Heart right ventricle (tissue), 16 donors: ENCODE measurements at regions not wholly inside any gene's neighbourhood (a gene's known extent, or its start where the extent isn't known, plus 50 kb on each side); places are given as distances from the start of the nearest gene placed in this dataset.

Experiments
- ATAC-seq, 8 donors: fragments of 200-7000 bp; cut with Tn5 transposase; one replicate each; pipeline ENCODE4 v1.9.1; 2020; ENCODE audit warnings: mild to moderate bottlenecking in 8 of 8, moderate library complexity in 8 of 8, moderate number of reproducible peaks in 1 of 8
- DNase-seq, 2 donors: peaks; one replicate each; pipeline ENCODE4 v3.0.0-alpha.2; 2020
- H3K27ac ChIP-seq, 10 donors: fragments of 200-600 bp; sonication (generic) in 2 of 10; one replicate each; pipeline versions ENCODE4 v1.5.0 to v1.8.0; 2020 to 2022; ENCODE audit warnings: mild to moderate bottlenecking in 3 of 10
- H3K27me3 ChIP-seq, 7 donors: fragments of 200-600 bp; one replicate each; pipeline ENCODE4 v1.8.0; 2021 to 2022; ENCODE audit warnings: mild to moderate bottlenecking in 2 of 7
- H3K36me3 ChIP-seq, 9 donors: fragments of 200-600 bp; sonication (generic) in 1 of 9; one replicate each; pipeline versions ENCODE4 v1.5.0 to v1.8.0; 2020 to 2022; ENCODE audit warnings: mild to moderate bottlenecking in 2 of 9
- H3K4me1 ChIP-seq, 9 donors: fragments of 200-600 bp; sonication (generic) in 1 of 9; one replicate each; pipeline versions ENCODE4 v1.5.0 to v1.8.0; 2020 to 2022; ENCODE audit warnings: mild to moderate bottlenecking in 4 of 9
- H3K4me3 ChIP-seq, 10 donors: fragments of 200-600 bp; sonication (generic) in 2 of 10; one replicate each; pipeline versions ENCODE4 v1.5.0 to v1.8.0; 2020 to 2022; ENCODE audit warnings: mild to moderate bottlenecking in 7 of 10, moderate library complexity in 2 of 10
- H3K9me3 ChIP-seq, 11 donors: fragments of 200-600 bp in 10 of 11; sonication (generic) in 2 of 11; one replicate each; pipeline versions ENCODE4 v1.5.0 to v1.8.0; 2013 to 2022; ENCODE audit warnings: mild to moderate bottlenecking in 2 of 11, control low read depth in 1 of 11, moderate library complexity in 1 of 11
- WGBS, 2 donors: extraction: QIAGEN DNeasy Blood & Tissue Kit; methylation state at CpG; one replicate each; pipeline ENCODE4 v1.1.7; 2013; ENCODE audit warnings: inconsistent platforms in 1 of 2; 5-methylcytosine and 5-hydroxymethylcytosine counted together
- intact Hi-C, 10 donors: fragments of 100-400 bp; cut with DNase I; formaldehyde crosslinking; loops; one replicate each; pipeline versions ENCODE4 v1.11.1 to v1.14.2; 2022
- TF ChIP-seq, protein P1 (sequence below), 9 donors: fragments of 200-600 bp; sonication (generic) in 2 of 9; IDR thresholded peaks; one replicate each; pipeline versions ENCODE4 v1.5.0 to v1.8.0; 2021 to 2022; ENCODE audit warnings: antibody characterized with exemption in 9 of 9, mild to moderate bottlenecking in 5 of 9, moderate library complexity in 1 of 9
- donor health status: Arrhythmogenic right ventricular cardiomyopathy.
- donor health status: ischemic (EF 13 %, LVEDD 7.1; RV severe dilation, severe dysfunction).
- donor health status: healthy with polysubstance abuse.
- donor health status: DM: no; HTN: yes; CAD: no.
- donor health status: DM: no; HTN: no; CAD: no.
- donor health status: ischemic (EF 25% LVEDD 6.9; RV normal size, moderate dysfunction).
- donor health status: ischemic (EF 25% LVEDD 5.7; RV mildly dilated, moderate dysfunction).
- donor health status: healthy.
- donor health status: DM: yes; HTN: yes; CAD: no.
- donor health status: Ischemic cardiomyopathy.
- donor health status: ischemic (EF 35%, LVEDD 5.7; RV mildly dilated, moderate dysfunction).
- donor health status: nonischemic (EF 11% LVEDD 7.7; RV severe dilation, severe dysfunction).
- donor health status: DM: yes; HTN: yes; CAD: no.
- donor health status: PGD.
- donor health status: ischemic (EF 29% LVEDD 5.4; RV normal size, mild dysfunction).
- donor health status: nonischemic (EF 23%, LVEDD 6.1; RV moderate dilation, normal function).

DNA sequence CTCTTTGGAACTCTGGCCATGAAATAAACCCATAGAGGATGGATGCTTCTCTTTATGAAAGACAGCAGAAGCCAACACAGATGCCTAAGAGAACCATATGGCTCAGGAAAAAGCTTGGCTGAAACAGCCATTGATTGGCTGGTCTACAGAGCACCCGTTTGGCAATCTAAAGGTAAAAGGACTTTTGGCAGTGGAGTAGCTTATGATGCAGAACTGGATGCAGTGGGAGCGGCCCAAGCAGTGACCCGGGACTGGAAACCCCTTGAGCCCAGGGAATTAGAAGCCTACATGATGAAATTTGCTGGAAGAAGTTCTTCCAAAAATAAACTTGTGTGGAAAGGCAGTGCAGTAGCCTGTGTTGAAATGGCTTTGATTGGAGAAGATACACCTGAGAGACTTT lies 360.2 kb downstream of the NR2F2 start:
- TF ChIP-seq, protein P1, sequence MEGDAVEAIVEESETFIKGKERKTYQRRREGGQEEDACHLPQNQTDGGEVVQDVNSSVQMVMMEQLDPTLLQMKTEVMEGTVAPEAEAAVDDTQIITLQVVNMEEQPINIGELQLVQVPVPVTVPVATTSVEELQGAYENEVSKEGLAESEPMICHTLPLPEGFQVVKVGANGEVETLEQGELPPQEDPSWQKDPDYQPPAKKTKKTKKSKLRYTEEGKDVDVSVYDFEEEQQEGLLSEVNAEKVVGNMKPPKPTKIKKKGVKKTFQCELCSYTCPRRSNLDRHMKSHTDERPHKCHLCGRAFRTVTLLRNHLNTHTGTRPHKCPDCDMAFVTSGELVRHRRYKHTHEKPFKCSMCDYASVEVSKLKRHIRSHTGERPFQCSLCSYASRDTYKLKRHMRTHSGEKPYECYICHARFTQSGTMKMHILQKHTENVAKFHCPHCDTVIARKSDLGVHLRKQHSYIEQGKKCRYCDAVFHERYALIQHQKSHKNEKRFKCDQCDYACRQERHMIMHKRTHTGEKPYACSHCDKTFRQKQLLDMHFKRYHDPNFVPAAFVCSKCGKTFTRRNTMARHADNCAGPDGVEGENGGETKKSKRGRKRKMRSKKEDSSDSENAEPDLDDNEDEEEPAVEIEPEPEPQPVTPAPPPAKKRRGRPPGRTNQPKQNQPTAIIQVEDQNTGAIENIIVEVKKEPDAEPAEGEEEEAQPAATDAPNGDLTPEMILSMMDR (IDR thresholded peaks at IDR 0.05), result no peak
- no peak for DNase-seq
- Histone ChIP-seq H3K36me3 (no peaks in the 10 kb centered on the region), H3K9me3 (no peaks in the 10 kb centered on the region), H3K4me1 (peaks cover 0 to 3% (median 0%) of the 10 kb centered on the region in 9 donors), H3K27ac (no peak overlapping the region), H3K27me3 (peaks cover 0 to 3% (median 0%) of the 10 kb centered on the region in 7 donors), H3K4me3 (no peak overlapping the region)
- no peak for ATAC-seq
- WGBS, 2 donors, result 70% methylated on average over 3 of the region's 3 CpGs
- intact Hi-C loops, result no loop called here

- TF ChIP-seq, protein P1 (IDR thresholded peaks at IDR 0.05), result no peak
- H3K36me3 ChIP-seq, result no peaks in the 10 kb centered on the region
- WGBS, 2 donors, result 94 to 96% methylated on average over 7 of the region's 7 CpGs
- intact Hi-C loops, result no loop called here
- no peaks in the 10 kb centered on the region for H3K4me1 ChIP-seq
- peaks cover 0 to 3% (median 0%) of the 10 kb centered on the region in 7 donors for H3K27me3 ChIP-seq
- H3K27ac ChIP-seq, result no peak overlapping the region
- no peak for ATAC-seq
- DNase-seq, result no peak
- no peaks in the 10 kb centered on the region for H3K9me3 ChIP-seq
- no peak overlapping the region for H3K4me3 ChIP-seq
Measured at GRCh38 chr15:96692826-96693225, 362.3 kb downstream of the NR2F2 start.

GRCh38 chr15:96693515-96693914 lies 363.0 kb downstream of the NR2F2 start:
- Histone ChIP-seq H3K4me3 (no peak overlapping the region), H3K4me1 (no peaks in the 10 kb centered on the region), H3K27ac (no peak overlapping the region), H3K27me3 (peaks cover 0 to 3% (median 0%) of the 10 kb centered on the region in 7 donors), H3K9me3 (no peaks in the 10 kb centered on the region), H3K36me3 (no peaks in the 10 kb centered on the region)
- ATAC-seq (no peak), DNase-seq (no peak)
- WGBS, 2 donors, result 88% methylated on average over 2 of the region's 2 CpGs
- TF ChIP-seq, protein P1 (IDR thresholded peaks at IDR 0.05), result no peak
- intact Hi-C loops, result no loop called here

DNA sequence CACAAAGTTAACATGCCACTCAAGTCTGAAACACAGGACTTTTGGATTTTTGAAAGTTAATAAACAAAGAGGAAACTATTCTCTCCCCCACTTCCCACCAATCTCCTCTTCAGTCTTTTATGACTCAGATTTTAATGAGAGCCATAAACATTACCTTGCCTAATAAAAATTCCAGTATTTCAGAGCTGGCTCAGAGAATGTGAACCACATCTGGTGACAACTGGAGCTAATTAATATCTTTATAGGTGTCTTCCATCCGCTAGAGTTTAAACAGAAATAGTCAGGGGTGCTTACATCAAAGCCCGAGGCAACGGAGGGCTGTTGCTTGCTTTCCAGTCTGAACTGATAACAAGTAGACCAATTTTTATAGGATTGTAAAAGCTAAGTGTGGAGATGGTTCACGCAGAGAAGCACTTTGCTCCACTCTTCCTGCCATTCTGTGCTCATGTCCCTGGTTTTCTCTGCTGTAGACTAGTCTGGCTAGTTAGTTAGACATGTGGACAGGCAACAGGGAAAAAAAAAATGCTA lies 363.6 kb downstream of the NR2F2 start:
- Histone ChIP-seq H3K4me3 (no peak overlapping the region), H3K4me1 (no peaks in the 10 kb centered on the region), H3K27me3 (peaks cover 0 to 3% (median 0%) of the 10 kb centered on the region in 7 donors), H3K9me3 (no peaks in the 10 kb centered on the region), H3K27ac (no peak overlapping the region), H3K36me3 (no peaks in the 10 kb centered on the region)
- TF ChIP-seq, protein P1 (IDR thresholded peaks at IDR 0.05), result no peak
- WGBS, 2 donors, result 62 to 67% methylated on average over 4 of the region's 4 CpGs
- DNase-seq (no peak), ATAC-seq (no peak)
- intact Hi-C loops, result no loop called here
